Brain microvascular endothelial cell (primary cell): ENCODE measurements at regions not wholly inside any gene's neighbourhood (a gene's known extent, or its start where the extent isn't known, plus 50 kb on each side); places are given as distances from the start of the nearest gene placed in this dataset.

Experiments
- DNase-seq: peaks from one replicate; pipeline ENCODE4 v3.0.0-alpha.2; 2020
- H3K27ac ChIP-seq: fragments of 250-450 bp; sonication (Bioruptor Pico); 2 replicates; pipeline ENCODE4 v1.5.1; 2020; ENCODE audit warnings: mild to moderate bottlenecking, moderate library complexity
- H3K27me3 ChIP-seq: fragments of 250-450 bp; sonication (Bioruptor Pico); replicated peaks from 2 replicates; pipeline ENCODE4 v1.5.1; 2020; ENCODE audit warnings: mild to moderate bottlenecking
- H3K36me3 ChIP-seq: fragments of 250-450 bp; sonication (Bioruptor Pico); replicated peaks from 2 replicates; pipeline ENCODE4 v1.5.1; 2020; ENCODE audit warnings: mild to moderate bottlenecking
- H3K4me3 ChIP-seq: 2 replicates; pipeline ENCODE4 v1.5.1; 2011; ENCODE audit warnings: low read depth, mild to moderate bottlenecking, control low read depth, low read length, moderate library complexity
- in situ Hi-C: cut with HindIII; loops from 2 replicates; pipeline ENCODE4 v1.10.0; 2017; ENCODE audit warnings: low sequenced_read_pairs, low pct_ligation_motif_present
- TF ChIP-seq, protein P1 (sequence below): IDR thresholded peaks from 2 replicates; pipeline ENCODE4 v1.5.1; 2011; ENCODE audit warnings: low read depth, mild to moderate bottlenecking, moderate library complexity, low read length, control low read depth, inconsistent platforms; ENCODE audit errors: missing control alignments

DNA sequence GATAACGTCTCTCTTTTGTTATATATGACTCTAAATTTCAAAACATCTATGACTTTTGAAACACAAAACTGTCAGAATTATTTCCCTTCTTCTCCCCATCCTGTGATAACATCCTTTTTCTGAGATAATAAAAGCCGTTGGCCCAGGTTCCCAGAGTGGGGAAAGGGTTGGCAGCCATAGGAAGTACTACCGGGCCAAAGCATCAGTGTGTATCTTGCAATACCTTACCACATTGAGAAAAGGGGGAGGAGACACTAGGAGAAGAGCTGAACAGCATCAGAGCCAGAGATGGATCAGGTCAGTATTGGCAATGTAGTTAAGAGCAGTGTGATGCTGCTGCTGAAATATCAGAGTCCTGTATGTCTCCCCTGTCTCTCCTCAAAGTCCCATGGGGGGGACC is 210.0 kb upstream of the PROK2 start:
- H3K27me3 ChIP-seq = no peaks in the 10 kb centered on the region
- no peaks in the 10 kb centered on the region for H3K36me3 ChIP-seq
- no peak overlapping the region for H3K27ac ChIP-seq
- no peak for DNase-seq
- H3K4me3 ChIP-seq = no peak overlapping the region
- in situ Hi-C loops = no loop called here
- TF ChIP-seq, protein P1, sequence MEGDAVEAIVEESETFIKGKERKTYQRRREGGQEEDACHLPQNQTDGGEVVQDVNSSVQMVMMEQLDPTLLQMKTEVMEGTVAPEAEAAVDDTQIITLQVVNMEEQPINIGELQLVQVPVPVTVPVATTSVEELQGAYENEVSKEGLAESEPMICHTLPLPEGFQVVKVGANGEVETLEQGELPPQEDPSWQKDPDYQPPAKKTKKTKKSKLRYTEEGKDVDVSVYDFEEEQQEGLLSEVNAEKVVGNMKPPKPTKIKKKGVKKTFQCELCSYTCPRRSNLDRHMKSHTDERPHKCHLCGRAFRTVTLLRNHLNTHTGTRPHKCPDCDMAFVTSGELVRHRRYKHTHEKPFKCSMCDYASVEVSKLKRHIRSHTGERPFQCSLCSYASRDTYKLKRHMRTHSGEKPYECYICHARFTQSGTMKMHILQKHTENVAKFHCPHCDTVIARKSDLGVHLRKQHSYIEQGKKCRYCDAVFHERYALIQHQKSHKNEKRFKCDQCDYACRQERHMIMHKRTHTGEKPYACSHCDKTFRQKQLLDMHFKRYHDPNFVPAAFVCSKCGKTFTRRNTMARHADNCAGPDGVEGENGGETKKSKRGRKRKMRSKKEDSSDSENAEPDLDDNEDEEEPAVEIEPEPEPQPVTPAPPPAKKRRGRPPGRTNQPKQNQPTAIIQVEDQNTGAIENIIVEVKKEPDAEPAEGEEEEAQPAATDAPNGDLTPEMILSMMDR = no peak

DNA sequence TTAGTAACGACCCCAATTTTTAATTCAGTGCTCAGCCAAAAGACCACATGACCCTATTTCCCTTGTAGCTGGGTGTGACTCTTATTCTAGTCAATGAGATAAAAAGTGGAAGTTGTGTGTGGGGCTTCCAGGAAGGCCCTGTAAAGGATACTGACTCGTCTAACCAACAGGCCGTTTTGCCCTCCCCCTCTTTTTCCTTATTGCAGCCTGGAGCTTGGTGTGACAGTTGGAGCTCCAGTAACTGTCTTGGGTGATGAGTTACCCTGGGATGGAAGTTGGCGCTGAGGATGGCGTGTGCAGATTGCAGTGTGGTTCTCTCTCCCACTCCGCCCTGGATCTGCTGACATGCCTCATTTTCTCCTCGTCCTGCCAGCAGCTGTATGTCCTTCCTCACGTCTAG is 209.3 kb upstream of the PROK2 start:
- no peaks in the 10 kb centered on the region for H3K36me3 ChIP-seq
- H3K27me3 ChIP-seq = no peaks in the 10 kb centered on the region
- DNase-seq = no peak
- TF ChIP-seq, protein P1 = no peak
- H3K27ac ChIP-seq = no peak overlapping the region
- H3K4me3 ChIP-seq = no peak overlapping the region
- in situ Hi-C loops = no loop called here

DNA sequence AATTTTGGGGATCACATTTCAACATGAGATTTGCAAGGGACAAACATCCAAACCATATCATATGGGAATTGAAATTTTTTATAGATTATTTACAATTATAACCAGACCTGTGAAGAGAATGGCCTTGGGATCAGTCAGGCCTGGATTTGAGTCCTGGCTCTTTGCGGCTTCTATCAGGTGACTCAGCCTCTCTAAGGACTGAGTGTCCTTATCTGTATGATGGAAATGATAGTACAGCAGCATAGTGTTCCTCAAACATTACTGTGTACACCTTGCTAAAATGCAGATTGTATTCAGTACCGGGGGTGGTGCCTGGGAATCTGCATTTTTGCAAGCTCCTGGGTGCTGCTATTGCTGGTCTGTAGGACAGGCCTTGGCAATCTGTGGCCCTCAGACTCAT is 206.7 kb upstream of the PROK2 start:
- in situ Hi-C loops = no loop called here
- TF ChIP-seq, protein P1 = no peak
- Histone ChIP-seq H3K36me3 (no peaks in the 10 kb centered on the region), H3K4me3 (no peak overlapping the region), H3K27ac (no peak overlapping the region), H3K27me3 (no peaks in the 10 kb centered on the region)
- no peak for DNase-seq

DNA sequence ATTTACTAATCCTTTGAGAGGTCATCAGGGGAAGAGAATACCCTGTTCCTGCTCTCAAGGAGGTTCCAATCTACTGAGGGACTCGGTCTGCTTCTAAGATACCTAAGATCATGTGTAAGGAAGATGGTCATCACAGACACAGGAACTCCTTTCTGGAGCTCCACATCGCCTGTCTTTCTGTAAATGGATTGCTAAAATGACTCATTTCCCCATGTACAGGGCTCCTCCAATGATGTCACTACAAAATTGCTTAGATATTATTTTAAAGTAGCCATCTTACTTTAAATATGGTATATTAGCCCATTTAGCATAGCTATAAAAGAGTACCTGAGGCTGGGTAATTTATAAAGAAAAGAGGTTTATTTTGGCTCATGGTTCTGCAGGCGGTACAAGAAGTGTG is 206.1 kb upstream of the PROK2 start:
- in situ Hi-C loops = no loop called here
- TF ChIP-seq, protein P1 = no peak
- no peak overlapping the region for H3K4me3 ChIP-seq
- H3K27me3 ChIP-seq = no peaks in the 10 kb centered on the region
- H3K27ac ChIP-seq = no peak overlapping the region
- no peaks in the 10 kb centered on the region for H3K36me3 ChIP-seq
- no peak for DNase-seq

DNA sequence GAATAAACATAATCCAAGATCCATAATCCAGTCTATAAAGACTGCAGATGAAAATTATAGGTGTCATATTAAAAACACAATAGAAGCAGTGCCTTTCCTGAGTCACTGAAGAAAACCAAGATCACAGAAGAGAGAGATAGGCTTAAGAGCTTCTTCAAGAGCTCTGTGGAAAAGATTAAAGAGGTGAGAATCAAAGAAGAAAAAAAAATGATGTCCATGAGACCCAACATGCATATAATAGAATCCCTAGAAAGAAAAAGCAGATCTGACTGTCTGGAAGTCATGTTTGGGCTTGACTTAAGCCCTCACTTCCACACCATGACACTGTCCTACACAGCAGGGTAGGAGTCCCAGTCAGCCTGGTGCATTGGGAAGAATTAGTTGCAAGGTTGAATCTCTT is 205.6 kb upstream of the PROK2 start:
- in situ Hi-C loops = no loop called here
- no peak for DNase-seq
- TF ChIP-seq, protein P1 = no peak
- Histone ChIP-seq H3K4me3 (no peak overlapping the region), H3K27ac (no peak overlapping the region), H3K36me3 (no peaks in the 10 kb centered on the region), H3K27me3 (no peaks in the 10 kb centered on the region)

DNA sequence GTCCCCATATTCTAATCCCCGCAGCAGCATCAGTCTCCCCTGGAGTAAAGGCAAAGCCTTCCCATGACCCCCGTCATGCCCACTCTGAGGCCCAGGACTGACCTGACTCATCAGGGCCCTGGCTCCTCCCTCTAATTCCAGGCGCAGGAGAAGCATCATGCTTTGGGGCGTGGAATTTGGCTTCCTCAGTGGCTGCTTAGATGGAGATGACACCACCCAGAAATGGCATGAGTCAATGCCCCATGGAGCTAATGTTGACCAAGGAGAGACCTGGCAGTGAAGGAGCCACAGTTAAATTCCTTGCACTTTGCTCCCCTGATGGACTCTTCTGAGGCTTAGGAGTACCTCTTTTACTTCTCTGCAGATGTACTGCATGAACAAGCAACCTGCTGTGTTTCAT is 204.2 kb upstream of the PROK2 start:
- in situ Hi-C loops = no loop called here
- DNase-seq = peak; percentile 15
- Histone ChIP-seq H3K27me3 (no peaks in the 10 kb centered on the region), H3K36me3 (no peaks in the 10 kb centered on the region), H3K4me3 (no peak overlapping the region), H3K27ac (no peak overlapping the region)
- TF ChIP-seq, protein P1 = no peak
